Omental fat pad (tissue), 3 donors: ENCODE measurements at regions not wholly inside any gene's neighbourhood (a gene's known extent, or its start where the extent isn't known, plus 50 kb on each side); places are given as distances from the start of the nearest gene placed in this dataset.

Experiments
- ATAC-seq: fragments of 150-250 bp; one replicate; pipeline ENCODE4 v1.9.1; 2016; ENCODE audit warnings: mild to moderate bottlenecking, moderate library complexity; ENCODE audit not compliant: low FRiP score
- DNase-seq: peaks from one replicate; pipeline ENCODE4 v3.0.0-alpha.2; 2019; ENCODE audit warnings: low spot score
- CTCF ChIP-seq, 3 donors: fragments of 450-650 bp; IDR thresholded peaks; one replicate each; pipeline ENCODE4 v1.5.1; 2016 to 2017; ENCODE audit warnings: antibody characterized with exemption in 3 of 3, mild to moderate bottlenecking in 3 of 3, moderate library complexity in 2 of 3

GRCh38 chr1:163914785-163915413, 593.1 kb downstream of the NUF2 start:
- no peak for TF ChIP-seq CTCF (IDR thresholded peaks at IDR 0.05)

GRCh38 chr1:163922743-163923201, 601.0 kb downstream of the NUF2 start:
- no peak for ATAC-seq
- no peak for DNase-seq
- no peak for TF ChIP-seq CTCF (IDR thresholded peaks at IDR 0.05)

More at GRCh38 chr1:163914785-163915413, 593.1 kb downstream of the NUF2 start:
- no peak for DNase-seq
- ATAC-seq: no peak

- ATAC-seq: no peak
- no peak for TF ChIP-seq CTCF (IDR thresholded peaks at IDR 0.05)
- DNase-seq: no peak
Observed at GRCh38 chr1:163924041-163924440, 602.3 kb downstream of the NUF2 start.

GRCh38 chr1:163927493-163927892, 605.7 kb downstream of the NUF2 start:
- ATAC-seq: no peak
- DNase-seq: no peak
- TF ChIP-seq CTCF (IDR thresholded peaks at IDR 0.05): no peak

- no peak for TF ChIP-seq CTCF (IDR thresholded peaks at IDR 0.05)
- DNase-seq (no peak), ATAC-seq (no peak)
Observed at GRCh38 chr1:163928069-163928468, 606.3 kb downstream of the NUF2 start.

- DNase-seq: no peak
- no peak for ATAC-seq
- no peak for TF ChIP-seq CTCF (IDR thresholded peaks at IDR 0.05)
Observed at GRCh38 chr1:163928651-163929050, 606.9 kb downstream of the NUF2 start.

- DNase-seq: no peak
- no peak for TF ChIP-seq CTCF (IDR thresholded peaks at IDR 0.05)
- ATAC-seq: no peak
Observed at GRCh38 chr1:163932901-163933300, 611.1 kb downstream of the NUF2 start.
